NCI-H2081 treated with DMSO at 0.1 percent for 48 hours (cell line): ENCODE measurements at regions not wholly inside any gene's neighbourhood (a gene's known extent, or its start where the extent isn't known, plus 50 kb on each side); places are given as distances from the start of the nearest gene placed in this dataset.
A peak's percentile ranks its signal among the peaks of the same experiment; 100 is the strongest.
"Not testable (repeated sequence)": the region's sequence is repeated elsewhere in the genome, so short reads cannot be mapped to it uniquely, and the experiment has no call there.

ENCODE experiments used
- DNase-seq: peaks from one replicate; lab custom pipeline; 2025; lab: John Stamatoyannopoulos, UW

GRCh38 chr9:103068753-103069152 is 73.6 kb downstream of the CYLC2 start:
- DNase-seq: no peak

- DNase-seq: no peak
Observed at GRCh38 chr9:103078581-103078980, 83.4 kb downstream of the CYLC2 start.

GRCh38 chr9:103082494-103082893 is 87.4 kb downstream of the CYLC2 start:
- no peak for DNase-seq

- DNase-seq: no peak
Observed at GRCh38 chr9:103089357-103089756, 94.2 kb downstream of the CYLC2 start.

- DNase-seq: no peak
Observed at GRCh38 chr9:103104101-103104500, 109.0 kb downstream of the CYLC2 start.

- no peak for DNase-seq
Observed at GRCh38 chr9:103116246-103116645, 121.1 kb downstream of the CYLC2 start.

- no peak for DNase-seq
Observed at GRCh38 chr9:103126494-103126893, 131.4 kb downstream of the CYLC2 start.

GRCh38 chr9:103139891-103140290 is 144.8 kb downstream of the CYLC2 start:
- DNase-seq: no peak

- DNase-seq: no peak
Observed at GRCh38 chr9:103152473-103152872, 157.3 kb downstream of the CYLC2 start.

GRCh38 chr9:103167530-103167929 is 172.4 kb downstream of the CYLC2 start:
- DNase-seq: no peak

- DNase-seq: no peak
Observed at GRCh38 chr9:103168254-103168653, 173.1 kb downstream of the CYLC2 start.

GRCh38 chr9:103169798-103170197 is 174.7 kb downstream of the CYLC2 start:
- DNase-seq: no peak

- peak; percentile 73 for DNase-seq
Observed at GRCh38 chr9:103183701-103184171, 188.6 kb downstream of the CYLC2 start.

GRCh38 chr9:103186959-103187358 is 191.8 kb downstream of the CYLC2 start:
- DNase-seq: no peak

- no peak for DNase-seq
Observed at GRCh38 chr9:103188781-103189350, 193.7 kb downstream of the CYLC2 start.

GRCh38 chr9:103193992-103194391 is 198.9 kb downstream of the CYLC2 start:
- DNase-seq: no peak

- no peak for DNase-seq
Observed at GRCh38 chr9:103203172-103203571, 208.0 kb downstream of the CYLC2 start.

- not testable (repeated sequence) for DNase-seq
Observed at GRCh38 chr9:103205881-103206585, 210.9 kb downstream of the CYLC2 start.

GRCh38 chr9:103210607-103211006 is 215.5 kb downstream of the CYLC2 start:
- no peak for DNase-seq

- no peak for DNase-seq
Observed at GRCh38 chr9:103215197-103215596, 220.1 kb downstream of the CYLC2 start.

GRCh38 chr9:103225702-103226646 is 230.8 kb downstream of the CYLC2 start:
- DNase-seq: no peak

- DNase-seq: no peak
Observed at GRCh38 chr9:103226647-103227013, 231.5 kb downstream of the CYLC2 start.
